HG03066 (cell line): ENCODE measurements at regions not wholly inside any gene's neighbourhood (a gene's known extent, or its start where the extent isn't known, plus 50 kb on each side); places are given as distances from the start of the nearest gene placed in this dataset.

Experiments
- ATAC-seq: cut with Tn5 transposase; IDR thresholded peaks from one replicate; pipeline ENCODE4 v1.9.1; 2021; ENCODE audit warnings: low read depth; ENCODE audit not compliant: unreplicated experiment

GRCh38 chr4:165763640-165764039 lies 109.4 kb upstream of the TLL1 start:
- ATAC-seq = no peak

DNA sequence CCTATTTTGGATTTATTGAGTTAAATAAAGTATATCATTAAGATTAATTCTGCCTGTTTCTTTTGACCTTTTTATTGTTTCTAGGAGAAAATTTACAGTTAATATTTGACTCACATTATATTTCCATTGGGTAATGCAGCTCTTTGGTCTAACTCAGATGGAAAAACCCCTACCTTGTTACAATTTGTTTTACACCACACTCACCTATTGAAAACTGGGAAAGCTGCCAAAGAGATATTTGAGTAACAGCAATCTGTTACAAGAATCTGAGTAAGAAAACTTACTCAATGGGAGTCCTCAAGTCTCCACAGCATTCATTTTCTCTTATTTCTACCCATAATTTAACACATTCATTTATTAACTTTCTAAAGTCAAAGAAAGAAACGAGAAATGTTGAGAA lies 108.0 kb upstream of the TLL1 start:
- ATAC-seq = no peak

DNA sequence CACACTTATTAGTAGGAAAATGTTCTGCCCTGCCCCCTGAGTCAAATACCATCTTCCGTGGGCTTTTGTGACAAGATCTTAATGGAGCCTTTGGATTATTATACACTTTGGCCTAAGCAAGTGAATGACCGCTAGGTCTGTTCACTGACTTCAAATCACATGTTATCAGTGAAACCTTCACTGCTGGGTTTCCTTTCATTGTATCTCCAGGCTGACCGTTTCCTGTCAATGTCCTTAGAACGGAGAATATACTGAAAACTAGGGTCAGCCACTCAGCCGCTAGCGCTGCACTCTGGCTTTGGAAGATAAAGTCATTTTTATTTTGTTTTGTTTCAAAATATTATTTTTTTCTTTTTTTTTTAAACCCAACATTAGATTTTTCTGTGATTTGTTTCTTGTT lies 107.0 kb upstream of the TLL1 start:
- ATAC-seq = no peak

DNA sequence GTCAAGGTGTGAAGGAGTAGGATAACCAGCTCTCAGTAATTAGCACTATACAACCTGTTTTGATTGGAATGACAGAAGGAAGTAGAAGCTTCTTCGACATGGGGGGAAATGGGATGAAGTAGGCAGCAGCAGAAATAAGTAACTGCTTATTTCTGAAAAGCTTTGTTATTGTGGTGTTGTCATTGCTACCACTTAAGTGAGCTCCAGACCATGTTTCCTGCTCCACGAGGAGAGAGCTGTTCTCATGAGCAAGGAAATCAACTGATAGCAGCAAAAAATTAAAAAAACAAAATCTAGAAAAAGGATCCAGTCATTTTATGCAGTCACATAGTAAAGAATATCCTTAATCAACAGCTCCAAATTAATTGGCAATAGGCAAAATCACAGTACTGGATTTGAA lies 106.1 kb upstream of the TLL1 start:
- no peak for ATAC-seq

- ATAC-seq = no peak
These were observed 105.4 kb upstream of the TLL1 start for GRCh38 chr4:165767671-165768070.

DNA sequence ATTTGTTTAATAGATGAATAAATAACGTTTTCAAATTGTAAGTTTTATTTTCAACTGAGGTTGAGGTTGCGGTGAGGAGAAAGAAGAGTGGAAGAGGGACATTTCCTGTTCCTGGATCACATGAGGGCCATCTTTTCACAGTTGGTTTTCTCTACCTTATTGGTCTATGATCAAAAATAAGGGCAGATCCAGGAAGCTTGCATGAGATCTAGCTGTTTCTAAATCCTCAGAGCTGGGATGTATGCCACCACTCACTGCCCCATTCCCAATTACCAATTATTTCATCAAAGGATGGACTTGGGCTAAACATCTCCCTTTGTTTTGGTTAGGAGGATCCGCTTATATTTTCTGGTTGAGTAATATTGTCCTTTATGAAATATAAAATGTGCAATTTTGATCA lies 104.8 kb upstream of the TLL1 start:
- ATAC-seq = no peak

- no peak for ATAC-seq
These were observed 98.7 kb upstream of the TLL1 start for GRCh38 chr4:165774326-165774725.

- ATAC-seq = no peak
These were observed 92.9 kb upstream of the TLL1 start for GRCh38 chr4:165779950-165780670.

- no peak for ATAC-seq
These were observed 92.3 kb upstream of the TLL1 start for GRCh38 chr4:165780735-165781134.

- ATAC-seq = no peak
These were observed 90.4 kb upstream of the TLL1 start for GRCh38 chr4:165782623-165783022.

DNA sequence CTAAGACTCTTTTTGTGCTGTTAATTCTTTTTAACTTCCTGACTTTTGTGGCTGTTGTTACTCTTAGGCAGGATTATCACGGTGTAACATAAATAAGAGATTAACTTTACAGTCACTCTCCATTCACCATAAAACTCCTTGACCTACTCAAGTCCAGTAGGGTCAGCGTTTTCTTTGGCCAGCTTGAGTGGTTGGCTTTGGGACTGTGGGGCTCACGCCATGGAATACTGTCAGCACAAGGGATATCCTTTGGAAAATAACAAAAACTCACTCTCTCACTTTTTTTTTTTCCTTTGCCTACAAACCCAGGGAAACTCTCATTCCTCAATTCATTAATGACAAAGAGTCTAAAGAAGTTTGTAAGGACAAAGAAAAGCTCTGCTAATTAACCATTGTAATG lies 89.4 kb upstream of the TLL1 start:
- ATAC-seq = no peak

- no peak for ATAC-seq
These were observed 88.4 kb upstream of the TLL1 start for GRCh38 chr4:165784672-165785071.

DNA sequence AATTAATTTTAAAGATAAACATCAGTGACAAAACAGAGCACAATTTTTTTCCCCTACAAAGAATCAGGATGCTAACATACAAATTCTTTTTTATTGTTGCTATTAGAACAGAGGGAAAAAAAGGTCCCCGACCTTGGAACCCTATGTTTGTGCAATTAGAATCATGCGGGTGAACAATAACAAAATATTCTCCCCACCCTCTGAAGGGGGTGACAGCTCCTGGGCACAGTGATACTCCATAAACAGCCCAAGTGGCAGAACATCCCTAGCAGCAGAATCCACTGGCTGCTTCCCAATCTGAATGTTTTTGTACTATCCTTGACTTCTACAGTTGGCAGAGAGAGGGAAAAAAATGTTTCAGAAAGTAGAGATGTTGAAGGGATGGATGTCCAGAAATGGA lies 87.7 kb upstream of the TLL1 start:
- no peak for ATAC-seq

DNA sequence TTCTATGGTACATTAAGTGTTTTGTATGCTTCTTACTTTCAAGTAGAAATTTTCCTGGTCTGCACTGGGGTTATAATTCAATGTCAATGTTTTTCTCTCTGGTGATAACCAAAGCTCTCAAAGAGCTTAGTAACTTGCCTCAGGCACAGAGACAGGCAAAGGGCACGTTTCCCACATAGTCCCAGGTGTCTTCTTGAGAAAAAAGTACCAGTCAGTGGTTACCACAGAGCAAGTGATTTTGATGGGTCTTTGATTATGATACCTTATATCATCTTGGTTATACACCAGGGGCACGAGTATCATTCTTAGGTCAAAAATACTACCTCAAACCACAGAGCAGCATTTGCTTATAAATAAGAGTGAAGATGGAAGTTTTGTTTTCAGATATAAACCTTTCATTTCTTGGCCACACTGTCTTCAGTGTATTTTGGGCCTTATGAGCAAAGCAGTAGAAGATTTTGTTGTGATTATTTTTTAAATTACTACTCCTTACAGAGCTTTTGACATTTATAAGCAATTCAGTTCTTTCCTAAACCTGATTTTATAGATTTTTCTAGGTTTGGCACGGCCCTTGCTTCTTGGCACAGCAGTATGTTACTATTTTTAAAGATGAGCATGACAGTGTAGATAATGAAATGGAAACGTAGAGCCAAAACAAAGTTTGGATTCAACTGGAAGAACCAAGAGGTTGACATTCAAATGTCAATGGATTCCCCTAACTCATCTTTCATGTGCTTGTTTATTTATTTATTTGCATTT lies 85.3 kb upstream of the TLL1 start:
- no peak for ATAC-seq

DNA sequence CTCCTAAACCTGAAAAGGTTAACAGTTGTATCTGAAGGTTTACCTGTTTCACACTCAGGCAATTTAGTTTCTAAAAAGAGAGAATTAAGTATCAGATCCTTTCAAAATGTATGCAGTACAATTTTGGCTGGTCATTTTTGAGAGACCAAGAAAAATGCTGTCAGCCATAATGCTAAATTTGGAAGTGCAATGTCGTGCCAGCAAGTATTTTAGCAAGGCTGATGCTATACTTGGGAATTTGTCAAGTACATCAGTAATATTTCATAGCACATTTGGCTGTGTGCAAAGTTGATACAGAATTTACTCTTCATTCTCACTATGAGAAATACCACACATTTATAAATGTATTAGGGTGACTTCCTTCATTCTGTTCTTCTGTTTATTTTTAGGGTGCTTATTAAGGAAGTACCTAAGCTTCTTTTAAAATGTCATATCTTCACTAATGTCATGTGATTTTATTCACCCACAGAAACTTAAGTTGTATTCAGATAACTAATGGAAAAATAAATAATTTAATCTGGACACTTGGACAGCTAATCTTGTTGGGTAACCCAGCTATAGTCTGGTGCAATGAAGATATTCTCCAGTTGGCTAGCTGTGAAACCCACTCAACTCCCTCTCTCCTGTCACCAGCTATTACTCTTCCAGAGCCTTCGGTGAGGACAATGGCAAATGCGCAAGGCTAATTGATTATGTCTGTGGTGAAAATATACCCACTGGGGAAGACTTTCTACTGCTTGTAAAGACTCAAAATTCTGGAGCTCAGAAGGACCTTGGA lies 84.2 kb upstream of the TLL1 start:
- no peak for ATAC-seq

GRCh38 chr4:165793236-165793635 lies 79.8 kb upstream of the TLL1 start:
- ATAC-seq = no peak

DNA sequence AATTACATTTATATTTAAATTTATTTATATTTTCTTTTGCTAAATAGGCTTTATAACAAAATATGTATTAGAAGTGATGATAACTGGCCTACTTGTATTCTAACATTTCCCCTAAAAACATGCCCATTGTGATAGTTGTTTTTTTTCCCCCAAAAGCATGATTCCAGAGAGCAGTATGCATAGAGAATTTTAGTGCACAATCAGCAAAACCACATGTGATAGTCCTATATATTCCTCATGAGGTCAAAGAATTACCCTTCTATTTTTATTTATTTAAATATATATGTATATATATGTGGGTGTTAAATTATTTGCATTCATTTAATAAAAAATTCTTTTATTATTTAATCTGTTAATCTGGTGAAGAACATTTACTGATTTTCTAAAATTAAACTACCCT lies 78.2 kb upstream of the TLL1 start:
- no peak for ATAC-seq

DNA sequence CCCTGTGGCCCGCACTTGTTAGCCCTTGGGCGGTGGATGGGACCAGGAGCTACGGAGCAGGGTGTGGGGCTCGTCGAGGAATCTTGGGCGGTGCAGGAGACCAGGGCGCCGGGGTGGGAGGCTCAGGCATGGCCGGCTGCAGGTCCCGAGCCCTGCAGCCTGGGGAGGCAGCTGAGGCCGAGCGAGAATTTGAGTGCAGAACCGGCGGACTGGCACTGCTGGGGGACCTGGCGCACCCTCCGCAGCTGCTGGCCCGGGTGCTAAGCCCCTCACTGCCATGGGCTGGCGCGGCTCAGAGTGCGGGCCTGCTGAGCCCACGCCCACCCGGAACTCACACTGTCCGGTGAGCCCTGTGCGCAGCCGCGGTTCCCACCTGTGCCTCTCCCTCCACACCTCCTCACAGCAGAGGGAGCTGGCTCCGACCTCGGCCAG lies 73.6 kb upstream of the TLL1 start:
- no peak for ATAC-seq

GRCh38 chr4:165802452-165802851 lies 70.6 kb upstream of the TLL1 start:
- ATAC-seq = no peak

- ATAC-seq = no peak
These were observed 70.0 kb upstream of the TLL1 start for GRCh38 chr4:165803005-165803404.

DNA sequence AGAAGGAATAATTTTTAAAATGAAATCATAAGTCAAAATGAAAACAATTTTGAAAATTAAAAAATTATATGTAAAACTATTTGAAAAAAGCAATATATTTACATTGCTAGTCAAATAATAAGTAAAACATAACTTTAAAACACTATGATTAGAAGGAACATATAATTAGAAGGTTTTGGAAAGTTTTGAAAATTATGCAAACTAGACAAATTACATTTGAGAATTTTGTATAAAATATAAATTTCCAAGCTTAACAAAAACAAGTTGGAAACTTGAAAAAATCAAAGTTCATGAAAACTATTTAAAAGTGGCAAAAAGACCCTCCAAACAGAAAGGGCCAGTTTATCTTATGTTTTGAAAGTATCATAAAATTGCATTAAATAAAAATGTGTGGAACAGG lies 67.6 kb upstream of the TLL1 start:
- ATAC-seq = no peak

DNA sequence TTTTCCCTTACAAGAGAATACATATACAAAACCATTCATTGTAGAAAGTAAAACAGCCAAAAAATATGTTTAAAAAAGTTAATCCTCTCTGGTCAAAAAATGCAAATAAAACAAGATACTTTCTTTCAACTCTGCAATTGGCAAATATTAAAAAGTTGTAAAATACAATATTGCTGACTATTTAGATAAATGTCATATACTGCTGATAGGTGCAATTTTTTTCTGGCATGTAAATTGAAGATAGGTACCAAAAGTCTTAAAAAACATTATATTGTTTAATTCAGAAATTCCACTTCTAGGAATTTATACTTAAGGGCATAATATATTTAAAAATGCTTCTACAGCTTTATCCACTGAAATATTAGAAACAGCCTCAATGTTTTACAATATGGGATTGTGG lies 66.4 kb upstream of the TLL1 start:
- no peak for ATAC-seq
